H1 (cell line): ENCODE measurements at regions not wholly inside any gene's neighbourhood (a gene's known extent, or its start where the extent isn't known, plus 50 kb on each side); places are given as distances from the start of the nearest gene placed in this dataset.

Source experiments
- CTCF ChIA-PET: fragments of 300-600 bp; sonication (Branson Sonifier 250); formaldehyde crosslinking; loops from one replicate; lab custom pipeline; 2021; ENCODE audit not compliant: partially characterized antibody; lab: Charles Lee
- POLR2A ChIA-PET: fragments of 300-600 bp; sonication (Branson Sonifier 250); formaldehyde crosslinking; loops from one replicate; lab custom pipeline; 2021; ENCODE audit warnings: inconsistent platforms; ENCODE audit not compliant: partially characterized antibody; lab: Charles Lee
- DNase-seq, 2 experiments: peaks; one replicate each; pipeline versions ENCODE4 v3.0.0 to v3.0.0-alpha.2; 2010 to 2022; ENCODE audit warnings: low spot score in 2 of 2, low read depth in 1 of 2, mixed read lengths in 1 of 2
- FAIRE-seq: peaks from 2 replicates; lab custom pipeline; 2011; peaks lifted over from hg19 to GRCh38; lab: Jason Lieb, UNC
- H2AFZ ChIP-seq: 2 replicates; pipeline ENCODE4 v1.8.1; 2012; ENCODE audit warnings: low read length, inconsistent platforms
- H2AK5ac ChIP-seq: 2 replicates; pipeline ENCODE4 v1.6.1; 2013; ENCODE audit warnings: low read depth, low read length
- H2BK120ac ChIP-seq: replicated peaks from 2 replicates; pipeline ENCODE3; 2013; ENCODE audit warnings: low read depth, low read length, inconsistent platforms
- H2BK12ac ChIP-seq: 2 replicates; pipeline ENCODE4 v1.6.1; 2013; ENCODE audit warnings: low read depth, low read length
- H2BK15ac ChIP-seq: 2 replicates; pipeline ENCODE4 v1.6.1; 2013; ENCODE audit warnings: low read length
- H2BK20ac ChIP-seq: 2 replicates; pipeline ENCODE4 v1.6.1; 2013; ENCODE audit warnings: low read length
- H2BK5ac ChIP-seq: 2 replicates; pipeline ENCODE4 v1.6.1; 2013; ENCODE audit warnings: low read depth, low read length
- H3K14ac ChIP-seq: 2 replicates; pipeline ENCODE4 v1.6.1; 2013; ENCODE audit warnings: inconsistent platforms; ENCODE audit not compliant: insufficient read length
- H3K18ac ChIP-seq: 2 replicates; pipeline ENCODE4 v1.6.1; 2013; ENCODE audit warnings: low read length; ENCODE audit errors: extremely low read depth
- H3K23ac ChIP-seq: 2 replicates; pipeline ENCODE4 v1.6.1; 2013; ENCODE audit warnings: inconsistent platforms; ENCODE audit not compliant: insufficient read length
- H3K23me2 ChIP-seq: 2 replicates; pipeline ENCODE4 v1.6.1; 2013; ENCODE audit warnings: low read depth, low read length
- H3K27ac ChIP-seq: 2 replicates; pipeline ENCODE4 v1.6.1; 2011; ENCODE audit warnings: low read depth, low read length, inconsistent platforms
- H3K27me3 ChIP-seq, 4 experiments: replicated peaks in 1 of 4; 1 replicate in 1 of 4; 2 replicates in 3 of 4; pipeline versions ENCODE4 v1.6.1 to v1.8.1; 2011 to 2013; ENCODE audit warnings: low read length in 3 of 4, mild to moderate bottlenecking in 3 of 4, inconsistent platforms in 2 of 4, mixed read lengths in 2 of 4, moderate library complexity in 1 of 4; ENCODE audit not compliant: control insufficient read depth in 3 of 4, insufficient read depth in 3 of 4; ENCODE audit errors: extremely low read depth in 1 of 4
- H3K36me3 ChIP-seq, 4 experiments: 2 replicates each; pipeline versions ENCODE4 v1.6.1 to v1.8.1; 2011 to 2013; ENCODE audit warnings: mild to moderate bottlenecking in 4 of 4, low read length in 3 of 4, moderate library complexity in 2 of 4, control low read depth in 1 of 4, inconsistent platforms in 1 of 4; ENCODE audit not compliant: insufficient read depth in 4 of 4, control insufficient read depth in 2 of 4
- H3K4ac ChIP-seq: replicated peaks from 2 replicates; pipeline ENCODE3; 2013; ENCODE audit warnings: low read length, low read depth, mixed read lengths, inconsistent platforms; ENCODE audit not compliant: insufficient read length
- H3K4me1 ChIP-seq, 4 experiments: replicated peaks in 1 of 4; 1 replicate in 1 of 4; 2 replicates in 3 of 4; pipeline versions ENCODE4 v1.6.1 to v1.8.1; 2011 to 2013; ENCODE audit warnings: low read length in 3 of 4, inconsistent platforms in 2 of 4, mixed read lengths in 1 of 4; ENCODE audit not compliant: insufficient read depth in 4 of 4, control insufficient read depth in 3 of 4
- H3K4me2 ChIP-seq, 2 experiments: 2 replicates each; pipeline versions ENCODE4 v1.6.1 to v1.8.1; 2011 to 2013; ENCODE audit warnings: low read depth in 2 of 2, low read length in 2 of 2, control low read depth in 1 of 2, inconsistent platforms in 1 of 2, mild to moderate bottlenecking in 1 of 2; ENCODE audit not compliant: insufficient read depth in 1 of 2
- H3K4me3 ChIP-seq, 4 experiments: fragments of 200-600, 300-600 bp in 1 of 4; sonication (generic), shearing (Covaris generic), sonication (Bioruptor Twin) in 1 of 4; 2 replicates each; pipeline versions ENCODE4 v1.5.1 to v1.8.1; 2011 to 2016; ENCODE audit warnings: low read length in 4 of 4, low read depth in 3 of 4, control low read depth in 2 of 4, inconsistent platforms in 2 of 4, mild to moderate bottlenecking in 2 of 4, mixed read lengths in 1 of 4, moderate library complexity in 1 of 4; ENCODE audit not compliant: insufficient read depth in 2 of 4; ENCODE audit errors: extremely low read depth in 1 of 4
- H3K56ac ChIP-seq: replicated peaks from 2 replicates; pipeline ENCODE3; 2013; ENCODE audit warnings: low read depth, mild to moderate bottlenecking, mixed read lengths, low read length, inconsistent platforms; ENCODE audit not compliant: insufficient read length
- H3K79me1 ChIP-seq: 2 replicates; pipeline ENCODE4 v1.6.1; 2013; ENCODE audit warnings: low read depth, low read length, control low read depth
- H3K79me2 ChIP-seq, 2 experiments: 2 replicates each; pipeline versions ENCODE4 v1.6.1 to v1.8.1; 2012 to 2013; ENCODE audit warnings: low read length in 2 of 2, mild to moderate bottlenecking in 2 of 2, inconsistent platforms in 1 of 2; ENCODE audit not compliant: insufficient read depth in 2 of 2, control insufficient read depth in 1 of 2
- H3K9ac ChIP-seq, 4 experiments: replicated peaks in 1 of 4; 1 replicate in 1 of 4; 2 replicates in 3 of 4; pipeline versions ENCODE4 v1.6.1 to v1.8.1; 2011 to 2013; ENCODE audit warnings: low read depth in 3 of 4, low read length in 3 of 4, control low read depth in 2 of 4, mild to moderate bottlenecking in 2 of 4, moderate library complexity in 2 of 4, inconsistent platforms in 1 of 4; ENCODE audit errors: extremely low read depth in 1 of 4
- H3K9me3 ChIP-seq, 2 experiments: 2 replicates each; pipeline versions ENCODE4 v1.6.1 to v1.8.1; 2012 to 2013; ENCODE audit warnings: mild to moderate bottlenecking in 2 of 2, moderate library complexity in 2 of 2, control low read depth in 1 of 2, inconsistent platforms in 1 of 2, low read depth in 1 of 2, low read length in 1 of 2, mixed read lengths in 1 of 2; ENCODE audit not compliant: insufficient read depth in 2 of 2
- H4K20me1 ChIP-seq, 2 experiments: replicated peaks in 1 of 2; 2 replicates each; pipeline versions ENCODE3 to v1.8.1; 2011 to 2013; ENCODE audit warnings: inconsistent platforms in 2 of 2, low read length in 2 of 2, mild to moderate bottlenecking in 1 of 2; ENCODE audit not compliant: insufficient read depth in 2 of 2, control insufficient read depth in 1 of 2
- H4K5ac ChIP-seq: 2 replicates; pipeline ENCODE4 v1.6.1; 2013; ENCODE audit warnings: low read length, low read depth, mixed read lengths, inconsistent platforms; ENCODE audit not compliant: insufficient read length
- H4K8ac ChIP-seq: 2 replicates; pipeline ENCODE4 v1.8.0; 2013; ENCODE audit warnings: mild to moderate bottlenecking, moderate library complexity, low read length, inconsistent platforms; ENCODE audit not compliant: insufficient read depth; ENCODE audit errors: extremely low read depth
- H4K91ac ChIP-seq: replicated peaks from 2 replicates; pipeline ENCODE3; 2013; ENCODE audit warnings: low read length, mixed read lengths, inconsistent platforms; ENCODE audit not compliant: insufficient read length
- ASH2L ChIP-seq: fragments of 200-600, 300-600 bp; sonication (generic); IDR thresholded peaks from one replicate; pipeline ENCODE4 v1.7.1; 2017; ENCODE audit warnings: low read length
- CBX8 ChIP-seq: fragments of 300-800, 300-1000 bp; sonication (generic); IDR thresholded peaks from 2 replicates; pipeline ENCODE4 v1.7.1; 2016; ENCODE audit warnings: low read depth, low read length, borderline replicate concordance
- CEBPB ChIP-seq: IDR thresholded peaks from 2 replicates; pipeline ENCODE4 v1.6.1; 2012; ENCODE audit warnings: low read depth, low read length
- EP300 ChIP-seq, 2 experiments: IDR thresholded peaks; 1 replicate in 1 of 2; 2 replicates in 1 of 2; pipeline ENCODE4 v1.6.1; 2011 to 2012; ENCODE audit warnings: low read depth in 2 of 2, low read length in 2 of 2, mild to moderate bottlenecking in 2 of 2, borderline replicate concordance in 1 of 2, inconsistent platforms in 1 of 2, moderate library complexity in 1 of 2
- GABPA ChIP-seq: IDR thresholded peaks from 2 replicates; pipeline ENCODE4 v1.6.1; 2011; ENCODE audit warnings: mild to moderate bottlenecking, low read length, moderate library complexity, borderline replicate concordance; ENCODE audit not compliant: insufficient read depth
- PHF8 ChIP-seq: fragments of 200-600 bp; sonication (generic); conservative IDR thresholded peaks from 2 replicates; pipeline ENCODE4 v1.7.1; 2012; ENCODE audit warnings: low read depth, mild to moderate bottlenecking, inconsistent platforms, low read length, moderate library complexity
- SP1 ChIP-seq: IDR thresholded peaks from 2 replicates; pipeline ENCODE4 v1.6.1; 2011; ENCODE audit warnings: low read depth, low read length
- SUZ12 ChIP-seq: fragments of 200-600 bp; sonication (generic); IDR thresholded peaks from 2 replicates; pipeline ENCODE4 v1.6.1; 2012; ENCODE audit warnings: mild to moderate bottlenecking, inconsistent platforms, low read length, moderate library complexity, mixed read lengths
- WGBS, 2 experiments: shearing (Covaris generic) in 1 of 2; methylation state at CpG; one replicate each; pipeline versions ENCODE4 v1.1.6 to v1.1.7; 2013 to 2015; ENCODE audit warnings: low lambda C conversion rate in 2 of 2, mixed read lengths in 2 of 2, inconsistent platforms in 1 of 2, low coverage in 1 of 2, missing lambda C conversion rate in 1 of 2; ENCODE audit not compliant: insufficient replicate concordance in 2 of 2, insufficient coverage in 1 of 2, insufficient read length in 1 of 2; ENCODE audit errors: extremely low coverage in 1 of 2, missing lambda C conversion rate in 1 of 2; 5-methylcytosine and 5-hydroxymethylcytosine counted together
- TF ChIP-seq, protein P1 (sequence below): IDR thresholded peaks from 2 replicates; pipeline ENCODE4 v1.6.1; 2012; ENCODE audit warnings: inconsistent platforms

DNA sequence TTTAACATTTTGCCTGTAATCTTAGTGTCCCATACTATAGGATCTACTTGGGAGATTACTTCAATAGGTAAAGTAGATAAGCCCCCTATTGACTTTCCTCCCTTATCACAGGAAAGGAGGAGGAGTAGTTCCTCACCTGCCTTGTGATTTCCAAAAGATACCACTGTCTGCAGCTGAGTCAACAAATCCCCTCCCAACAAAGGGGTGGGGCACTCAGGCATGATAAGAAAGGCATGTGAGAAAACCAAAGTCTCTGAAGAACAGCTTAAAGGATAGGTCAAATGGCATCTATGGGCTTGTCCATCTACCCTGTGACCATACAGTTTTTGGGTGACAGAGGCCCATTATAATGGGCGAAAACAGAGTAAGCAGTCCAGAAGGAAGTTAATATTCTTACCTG is 71.3 kb upstream of the WNT7A start:
- H2BK15ac ChIP-seq: no peak overlapping the region
- no peaks in the 10 kb centered on the region for H3K23me2 ChIP-seq
- H2BK5ac ChIP-seq: no peak overlapping the region
- DNase-seq: no peak
- POLR2A ChIA-PET: no interaction called here
- CTCF ChIA-PET: interaction anchor here (0.9 to 1.7 kb wide), 4 partner anchors 54 to 192 kb away, joined by 3 to 5 read pairs (median 4); no protein-coding TSS in a partner anchor
- H4K20me1 ChIP-seq: no peaks in the 10 kb centered on the region
- no peak overlapping the region for H3K4ac ChIP-seq
- no peaks in the 10 kb centered on the region for H3K9me3 ChIP-seq
- no peak overlapping the region for H3K56ac ChIP-seq
- no peak overlapping the region for H3K27ac ChIP-seq
- no peaks in the 10 kb centered on the region for H3K79me1 ChIP-seq
- H4K5ac ChIP-seq: no peak overlapping the region
- H3K23ac ChIP-seq: no peak overlapping the region
- no peak overlapping the region for H3K14ac ChIP-seq
- FAIRE-seq: no peak
- H4K91ac ChIP-seq: no peak overlapping the region
- TF ChIP-seq EP300 (IDR thresholded peaks at IDR 0.05; ENCODE audit: borderline replicate concordance in 1 of 2, low read depth in 2 of 2, low read length in 2 of 2) (no peak), PHF8 (no peak), GABPA (no peak), CBX8 (no peak), ASH2L (no peak), SUZ12 (no peak), CEBPB (no peak), SP1 (no peak)
- TF ChIP-seq, protein P1, sequence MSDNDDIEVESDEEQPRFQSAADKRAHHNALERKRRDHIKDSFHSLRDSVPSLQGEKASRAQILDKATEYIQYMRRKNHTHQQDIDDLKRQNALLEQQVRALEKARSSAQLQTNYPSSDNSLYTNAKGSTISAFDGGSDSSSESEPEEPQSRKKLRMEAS: no peak
- no peak overlapping the region for H3K4me3 ChIP-seq
- H2BK20ac ChIP-seq: no peak overlapping the region
- H2AFZ ChIP-seq: no peak overlapping the region
- no peaks in the 10 kb centered on the region for H3K79me2 ChIP-seq
- H2AK5ac ChIP-seq: no peak overlapping the region
- H3K27me3 ChIP-seq: no peaks in the 10 kb centered on the region
- 92% methylated on average over 1 of the region's 1 CpG; no CpG with 5 or more reads in 1 of the 2 experiments for WGBS, 2 experiments
- no peak overlapping the region for H3K4me2 ChIP-seq
- H3K18ac ChIP-seq: no peak overlapping the region
- H4K8ac ChIP-seq: no peak overlapping the region
- no peak overlapping the region for H3K9ac ChIP-seq
- H2BK120ac ChIP-seq: no peak overlapping the region
- H2BK12ac ChIP-seq: no peak overlapping the region
- peaks cover 0 to 19% (median 4%) of the 10 kb centered on the region in 4 experiments; a peak in 3 of 7 replicates for H3K4me1 ChIP-seq
- no peaks in the 10 kb centered on the region for H3K36me3 ChIP-seq
